Osteoblast (primary cell): ENCODE measurements at regions not wholly inside any gene's neighbourhood (a gene's known extent, or its start where the extent isn't known, plus 50 kb on each side); places are given as distances from the start of the nearest gene placed in this dataset.

Experiments
- DNase-seq: peaks from one replicate; pipeline ENCODE4 v3.0.0; 2011; ENCODE audit warnings: low spot score, mixed read lengths; ENCODE audit not compliant: insufficient read length; ENCODE audit errors: missing footprints
- H2AFZ ChIP-seq: 2 replicates; pipeline ENCODE4 v1.6.0; 2011; ENCODE audit warnings: mild to moderate bottlenecking, low read length
- H3K27ac ChIP-seq: 2 replicates; pipeline ENCODE4 v1.5.1; 2011; ENCODE audit warnings: mild to moderate bottlenecking, low read depth, low read length, moderate library complexity
- H3K27me3 ChIP-seq: 2 replicates; pipeline ENCODE4 v1.6.0; 2012; ENCODE audit warnings: mild to moderate bottlenecking, control low read depth, inconsistent platforms, low read length, moderate library complexity; ENCODE audit not compliant: insufficient read depth
- H3K36me3 ChIP-seq: 2 replicates; pipeline ENCODE4 v1.5.1; 2011; ENCODE audit warnings: mild to moderate bottlenecking, low read length, control low read depth, moderate library complexity; ENCODE audit not compliant: insufficient read depth
- H3K4me1 ChIP-seq: 2 replicates; pipeline ENCODE4 v1.5.1; 2011; ENCODE audit warnings: mild to moderate bottlenecking, low read length, control low read depth, moderate library complexity; ENCODE audit not compliant: insufficient read depth
- H3K4me2 ChIP-seq: 2 replicates; pipeline ENCODE4 v1.6.0; 2011; ENCODE audit warnings: mild to moderate bottlenecking, low read length; ENCODE audit not compliant: insufficient read depth
- H3K4me3 ChIP-seq: fragments of 200-600 bp; sonication (generic); 3 replicates; pipeline ENCODE4 v1.5.1; 2012; ENCODE audit warnings: mild to moderate bottlenecking, low read length, inconsistent platforms; ENCODE audit not compliant: insufficient read depth
- H3K79me2 ChIP-seq: 2 replicates; pipeline ENCODE4 v1.6.0; 2012; ENCODE audit warnings: mild to moderate bottlenecking, low read length, control low read depth, inconsistent platforms; ENCODE audit not compliant: insufficient read depth
- H3K9me3 ChIP-seq: 2 replicates; pipeline ENCODE4 v1.5.1; 2011; ENCODE audit warnings: low read depth, low read length, control low read depth
- H4K20me1 ChIP-seq: 2 replicates; pipeline ENCODE4 v1.6.0; 2012; ENCODE audit warnings: mild to moderate bottlenecking, low read length, control low read depth; ENCODE audit not compliant: insufficient read depth
- TF ChIP-seq, protein P1 (sequence below): IDR thresholded peaks from 2 replicates; pipeline ENCODE4 v1.5.1; 2011; ENCODE audit warnings: mild to moderate bottlenecking, low read depth, low read length, moderate library complexity; ENCODE audit errors: extremely low read depth

- Histone ChIP-seq H3K27ac (no peak overlapping the region), H3K9me3 (no peaks in the 10 kb centered on the region), H3K4me2 (no peak overlapping the region), H3K36me3 (no peaks in the 10 kb centered on the region), H4K20me1 (no peaks in the 10 kb centered on the region), H3K4me3 (no peak overlapping the region), H3K4me1 (no peaks in the 10 kb centered on the region), H2AFZ (no peak overlapping the region), H3K27me3 (no peaks in the 10 kb centered on the region), H3K79me2 (no peaks in the 10 kb centered on the region)
- DNase-seq = no peak
- TF ChIP-seq, protein P1, sequence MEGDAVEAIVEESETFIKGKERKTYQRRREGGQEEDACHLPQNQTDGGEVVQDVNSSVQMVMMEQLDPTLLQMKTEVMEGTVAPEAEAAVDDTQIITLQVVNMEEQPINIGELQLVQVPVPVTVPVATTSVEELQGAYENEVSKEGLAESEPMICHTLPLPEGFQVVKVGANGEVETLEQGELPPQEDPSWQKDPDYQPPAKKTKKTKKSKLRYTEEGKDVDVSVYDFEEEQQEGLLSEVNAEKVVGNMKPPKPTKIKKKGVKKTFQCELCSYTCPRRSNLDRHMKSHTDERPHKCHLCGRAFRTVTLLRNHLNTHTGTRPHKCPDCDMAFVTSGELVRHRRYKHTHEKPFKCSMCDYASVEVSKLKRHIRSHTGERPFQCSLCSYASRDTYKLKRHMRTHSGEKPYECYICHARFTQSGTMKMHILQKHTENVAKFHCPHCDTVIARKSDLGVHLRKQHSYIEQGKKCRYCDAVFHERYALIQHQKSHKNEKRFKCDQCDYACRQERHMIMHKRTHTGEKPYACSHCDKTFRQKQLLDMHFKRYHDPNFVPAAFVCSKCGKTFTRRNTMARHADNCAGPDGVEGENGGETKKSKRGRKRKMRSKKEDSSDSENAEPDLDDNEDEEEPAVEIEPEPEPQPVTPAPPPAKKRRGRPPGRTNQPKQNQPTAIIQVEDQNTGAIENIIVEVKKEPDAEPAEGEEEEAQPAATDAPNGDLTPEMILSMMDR = no peak
Observed at GRCh38 chr2:41020358-41020757, 568.5 kb upstream of the SLC8A1 start.

DNA sequence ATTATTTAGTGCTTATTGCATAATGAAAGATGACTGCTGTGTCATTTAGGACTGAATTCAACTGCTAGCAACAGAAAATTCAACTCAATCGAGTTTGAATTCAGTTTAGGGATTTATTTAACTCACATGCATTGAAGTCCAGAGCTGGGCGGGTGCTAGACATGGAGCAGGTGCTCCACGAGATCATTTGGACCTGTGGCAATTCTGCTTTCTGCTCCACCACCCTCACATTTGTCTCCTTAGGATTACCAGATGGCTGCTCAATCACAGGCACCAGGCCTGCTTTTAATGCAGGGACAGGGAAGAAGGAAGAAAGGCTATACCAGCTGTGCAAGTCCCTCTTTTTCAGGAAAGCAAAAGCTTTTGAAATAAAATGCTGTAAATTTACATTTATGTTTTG is 572.9 kb upstream of the SLC8A1 start:
- no peak for DNase-seq
- TF ChIP-seq, protein P1 = no peak
- H3K9me3 ChIP-seq = no peaks in the 10 kb centered on the region
- no peak overlapping the region for H3K4me2 ChIP-seq
- H3K79me2 ChIP-seq = no peaks in the 10 kb centered on the region
- no peaks in the 10 kb centered on the region for H3K4me1 ChIP-seq
- H3K27ac ChIP-seq = no peak overlapping the region
- no peaks in the 10 kb centered on the region for H4K20me1 ChIP-seq
- no peak overlapping the region for H3K4me3 ChIP-seq
- no peaks in the 10 kb centered on the region for H3K36me3 ChIP-seq
- H2AFZ ChIP-seq = no peak overlapping the region
- no peaks in the 10 kb centered on the region for H3K27me3 ChIP-seq

- Histone ChIP-seq H3K27me3 (no peaks in the 10 kb centered on the region), H3K4me1 (no peaks in the 10 kb centered on the region), H3K4me3 (no peak overlapping the region), H4K20me1 (no peaks in the 10 kb centered on the region), H3K4me2 (no peak overlapping the region), H2AFZ (no peak overlapping the region), H3K9me3 (no peaks in the 10 kb centered on the region), H3K79me2 (no peaks in the 10 kb centered on the region), H3K36me3 (no peaks in the 10 kb centered on the region), H3K27ac (no peak overlapping the region)
- DNase-seq = no peak
- TF ChIP-seq, protein P1 = no peak
Observed at GRCh38 chr2:41026613-41027012, 574.7 kb upstream of the SLC8A1 start.

DNA sequence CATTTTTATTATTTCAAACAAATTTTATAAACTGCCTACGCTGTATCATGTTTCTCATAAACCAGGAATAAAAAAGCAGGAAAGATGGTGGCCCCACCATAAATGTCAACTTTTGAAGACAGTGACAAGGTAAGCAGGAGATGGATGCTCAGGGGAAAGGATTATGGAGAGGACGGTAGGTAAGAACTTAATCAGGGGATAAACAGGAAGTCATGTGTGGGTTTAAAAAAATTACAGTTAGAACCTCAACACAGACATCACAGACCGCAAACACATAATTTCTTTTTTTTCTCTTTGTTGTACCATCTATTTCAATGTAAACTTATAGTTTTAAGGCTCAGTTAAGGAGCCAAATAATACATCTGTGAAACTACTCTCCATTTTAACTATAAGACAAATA is 575.2 kb upstream of the SLC8A1 start:
- Histone ChIP-seq H3K9me3 (no peaks in the 10 kb centered on the region), H2AFZ (no peak overlapping the region)
- TF ChIP-seq, protein P1 = no peak

More for the DNA sequence above, 575.2 kb upstream of the SLC8A1 start:
- no peaks in the 10 kb centered on the region for H4K20me1 ChIP-seq
- DNase-seq = peak; percentile 18
- H3K36me3 ChIP-seq = no peaks in the 10 kb centered on the region
- H3K27me3 ChIP-seq = no peaks in the 10 kb centered on the region
- H3K4me1 ChIP-seq = no peaks in the 10 kb centered on the region
- no peak overlapping the region for H3K4me3 ChIP-seq
- no peak overlapping the region for H3K27ac ChIP-seq
- H3K79me2 ChIP-seq = no peaks in the 10 kb centered on the region
- no peak overlapping the region for H3K4me2 ChIP-seq
